ENCODE measurements at regions not wholly inside any gene's neighbourhood (a gene's known extent, or its start where the extent isn't known, plus 50 kb on each side); places are given as distances from the start of the nearest gene placed in this dataset.

- no peak overlapping the region for H3K9ac ChIP-seq (replicated peaks; ENCODE audit: extremely low read depth, insufficient read depth, low read length)
- no peak overlapping the region for H3K4me3 ChIP-seq (replicated peaks in 1 of 3; ENCODE audit: insufficient read depth in 1 of 3, low read depth in 1 of 3, low read length in 3 of 3)
- TF ChIP-seq POLR2AphosphoS5 (IDR thresholded peaks at IDR 0.05; ENCODE audit: insufficient read depth, low read depth, low read length) = no peak
- TF ChIP-seq FOS (IDR thresholded peaks at IDR 0.05; ENCODE audit: borderline replicate concordance, insufficient read depth, low read length) = no peak
- TF ChIP-seq EZH2 (IDR thresholded peaks at IDR 0.05; ENCODE audit: borderline replicate concordance, low read depth, low read length, severe bottlenecking) = no peak
- TF ChIP-seq CTCF (IDR thresholded peaks at IDR 0.05; ENCODE audit: extremely low read depth in 1 of 2, insufficient read depth in 1 of 2, low read depth in 1 of 2, low read length in 2 of 2) = no peak
- no peak for TF ChIP-seq MAX (IDR thresholded peaks at IDR 0.05; ENCODE audit: insufficient read depth, insufficient read length)
- no peak for TF ChIP-seq GATA2 (IDR thresholded peaks at IDR 0.05; ENCODE audit: insufficient read depth, insufficient read length, low read depth, low read length)
- TF ChIP-seq JUN (IDR thresholded peaks at IDR 0.05; ENCODE audit: borderline replicate concordance, insufficient read depth, insufficient read length, low read depth) = no peak
- TF ChIP-seq MYC (IDR thresholded peaks at IDR 0.05; ENCODE audit: low read depth, low read length) = no peak
- no peak for TF ChIP-seq POLR2A (IDR thresholded peaks at IDR 0.05; ENCODE audit: low read depth, low read length)
- H2AFZ ChIP-seq (ENCODE audit: low read depth, low read length) = no peak overlapping the region
- H3K4me2 ChIP-seq (ENCODE audit: insufficient read depth, low read length) = no peak overlapping the region
- FAIRE-seq (no peak), DNase-seq (ENCODE audit: low read depth, low spot score) (no peak)
- dilution Hi-C loops (cut with MboI; ENCODE audit: extremely low pct_ligation_motif_present, low sequenced_read_pairs) (no loop called here), intact Hi-C loops (cut with micrococcal nuclease) (no loop called here)
- CTCF ChIA-PET = no interaction called here
- no peaks in the 10 kb centered on the region for H3K27me3 ChIP-seq (ENCODE audit: control insufficient read depth in 2 of 2, insufficient read depth in 2 of 2, low read length in 2 of 2)
- H3K9me1 ChIP-seq (replicated peaks; ENCODE audit: control insufficient read depth, extremely low read depth, insufficient read depth, low read length) = no peaks in the 10 kb centered on the region
- H3K79me2 ChIP-seq (ENCODE audit: control insufficient read depth, insufficient read depth, low read length) = no peaks in the 10 kb centered on the region
- H3K9me3 ChIP-seq (replicated peaks; ENCODE audit: control insufficient read depth, insufficient read depth, low read length) = peaks cover 9% of the 10 kb centered on the region
- BruUV-seq (replicated peaks) = no TSS peak
- POLR2A ChIA-PET = no interaction called here
- no peak overlapping the region for H3K27ac ChIP-seq (ENCODE audit: insufficient read depth, low read depth, low read length)
- no peaks in the 10 kb centered on the region for H3K4me1 ChIP-seq (ENCODE audit: control insufficient read depth, extremely low read depth, insufficient read depth, low read length)
- no peaks in the 10 kb centered on the region for H3K36me3 ChIP-seq (ENCODE audit: control insufficient read depth in 2 of 2, extremely low read depth in 1 of 2, insufficient read depth in 2 of 2, low read length in 2 of 2)
- H4K20me1 ChIP-seq (replicated peaks; ENCODE audit: control insufficient read depth, extremely low read depth, insufficient read depth, low read length) = no peaks in the 10 kb centered on the region
Observed at GRCh38 chr16:5922686-5923085, 825.1 kb upstream of the EEF2KMT start.
